ENCODE measurements at regions not wholly inside any gene's neighbourhood (a gene's known extent, or its start where the extent isn't known, plus 50 kb on each side); places are given as distances from the start of the nearest gene placed in this dataset.

GRCh38 chr11:122028036-122028435 is 88.0 kb downstream of the BLID start:
- DNase-seq, result no peak
- Histone ChIP-seq H2AK5ac (ENCODE audit: low read length) (no peak overlapping the region), H4K91ac (ENCODE audit: low read depth, low read length) (no peak overlapping the region), H4K8ac (ENCODE audit: low read depth, low read length) (no peak overlapping the region), H3K79me1 (ENCODE audit: low read length) (no peaks in the 10 kb centered on the region), H3K27ac (ENCODE audit: low read depth, low read length) (no peak overlapping the region), H4K12ac (ENCODE audit: low read depth, low read length) (no peak overlapping the region), H3K4me3 (ENCODE audit: low read depth, low read length) (no peak overlapping the region), H3K79me2 (ENCODE audit: control insufficient read depth, insufficient read depth, low read length, poor library complexity) (no peaks in the 10 kb centered on the region), H3K36me3 (ENCODE audit: control insufficient read depth in 1 of 2, insufficient read depth in 2 of 2, low read length in 2 of 2) (no peaks in the 10 kb centered on the region), H3K4me2 (ENCODE audit: low read length) (no peak overlapping the region), H3K9me3 (ENCODE audit: insufficient read depth, low read depth, low read length) (no peaks in the 10 kb centered on the region), H2BK120ac (ENCODE audit: insufficient read depth, low read length, poor library complexity) (no peak overlapping the region), H2BK5ac (ENCODE audit: low read depth, low read length, poor library complexity) (no peak overlapping the region), H2AFZ (ENCODE audit: insufficient read depth, low read length, poor library complexity) (no peak overlapping the region), H3K27me3 (ENCODE audit: insufficient read depth, low read length) (no peaks in the 10 kb centered on the region), H3K4me1 (ENCODE audit: control insufficient read depth in 1 of 2, insufficient read depth in 2 of 2, low read length in 2 of 2) (no peaks in the 10 kb centered on the region), H3K23ac (ENCODE audit: low read length) (no peak overlapping the region), H3K4ac (ENCODE audit: low read depth, low read length) (no peak overlapping the region), H3K9ac (ENCODE audit: low read length) (no peak overlapping the region), H2BK12ac (ENCODE audit: low read length) (no peak overlapping the region), H3K18ac (ENCODE audit: low read length) (no peak overlapping the region), H3K14ac (ENCODE audit: low read length) (no peak overlapping the region)
- WGBS (ENCODE audit: extremely low coverage, insufficient coverage, insufficient read length), result no CpG with 5 or more reads among the region's 2 CpGs

- Histone ChIP-seq H3K4me1 (ENCODE audit: control insufficient read depth in 1 of 2, insufficient read depth in 2 of 2, low read length in 2 of 2) (no peaks in the 10 kb centered on the region), H3K4me2 (ENCODE audit: low read length) (no peak overlapping the region), H3K18ac (ENCODE audit: low read length) (no peak overlapping the region), H4K12ac (ENCODE audit: low read depth, low read length) (no peak overlapping the region), H3K9me3 (ENCODE audit: insufficient read depth, low read depth, low read length) (no peaks in the 10 kb centered on the region), H2BK120ac (ENCODE audit: insufficient read depth, low read length, poor library complexity) (no peak overlapping the region), H2BK12ac (ENCODE audit: low read length) (peak overlapping the region; percentile 8), H2AFZ (ENCODE audit: insufficient read depth, low read length, poor library complexity) (peak overlapping the region; percentile 9), H4K8ac (ENCODE audit: low read depth, low read length) (no peak overlapping the region), H3K4ac (ENCODE audit: low read depth, low read length) (no peak overlapping the region), H3K23ac (ENCODE audit: low read length) (no peak overlapping the region), H4K91ac (ENCODE audit: low read depth, low read length) (no peak overlapping the region), H3K36me3 (ENCODE audit: control insufficient read depth in 1 of 2, insufficient read depth in 2 of 2, low read length in 2 of 2) (no peaks in the 10 kb centered on the region), H3K79me1 (ENCODE audit: low read length) (no peaks in the 10 kb centered on the region), H3K27ac (ENCODE audit: low read depth, low read length) (no peak overlapping the region), H2AK5ac (ENCODE audit: low read length) (peak overlapping the region; percentile 61), H3K4me3 (ENCODE audit: low read depth, low read length) (no peak overlapping the region), H3K79me2 (ENCODE audit: control insufficient read depth, insufficient read depth, low read length, poor library complexity) (no peaks in the 10 kb centered on the region), H3K14ac (ENCODE audit: low read length) (no peak overlapping the region), H3K27me3 (ENCODE audit: insufficient read depth, low read length) (no peaks in the 10 kb centered on the region), H2BK5ac (ENCODE audit: low read depth, low read length, poor library complexity) (no peak overlapping the region), H3K9ac (ENCODE audit: low read length) (no peak overlapping the region)
- WGBS (ENCODE audit: extremely low coverage, insufficient coverage, insufficient read length), result no CpG with 5 or more reads among the region's 12 CpGs
- no peak for DNase-seq
These were observed 90.3 kb downstream of the BLID start for GRCh38 chr11:122025757-122026156.

- Histone ChIP-seq H3K27me3 (ENCODE audit: insufficient read depth, low read length) (no peaks in the 10 kb centered on the region), H3K79me1 (ENCODE audit: low read length) (no peaks in the 10 kb centered on the region), H3K4me1 (ENCODE audit: control insufficient read depth in 1 of 2, insufficient read depth in 2 of 2, low read length in 2 of 2) (no peaks in the 10 kb centered on the region), H3K23ac (ENCODE audit: low read length) (no peak overlapping the region), H2BK120ac (ENCODE audit: insufficient read depth, low read length, poor library complexity) (no peak overlapping the region), H4K8ac (ENCODE audit: low read depth, low read length) (no peak overlapping the region), H3K9ac (ENCODE audit: low read length) (no peak overlapping the region), H3K14ac (ENCODE audit: low read length) (no peak overlapping the region), H3K79me2 (ENCODE audit: control insufficient read depth, insufficient read depth, low read length, poor library complexity) (no peaks in the 10 kb centered on the region), H2BK5ac (ENCODE audit: low read depth, low read length, poor library complexity) (no peak overlapping the region), H2AK5ac (ENCODE audit: low read length) (no peak overlapping the region), H3K4me3 (ENCODE audit: low read depth, low read length) (no peak overlapping the region), H3K27ac (ENCODE audit: low read depth, low read length) (no peak overlapping the region), H2BK12ac (ENCODE audit: low read length) (no peak overlapping the region), H3K9me3 (ENCODE audit: insufficient read depth, low read depth, low read length) (no peaks in the 10 kb centered on the region), H4K12ac (ENCODE audit: low read depth, low read length) (no peak overlapping the region), H3K18ac (ENCODE audit: low read length) (no peak overlapping the region), H3K4me2 (ENCODE audit: low read length) (no peak overlapping the region), H2AFZ (ENCODE audit: insufficient read depth, low read length, poor library complexity) (no peak overlapping the region), H4K91ac (ENCODE audit: low read depth, low read length) (no peak overlapping the region), H3K4ac (ENCODE audit: low read depth, low read length) (no peak overlapping the region), H3K36me3 (ENCODE audit: control insufficient read depth in 1 of 2, insufficient read depth in 2 of 2, low read length in 2 of 2) (no peaks in the 10 kb centered on the region)
- WGBS (ENCODE audit: extremely low coverage, insufficient coverage, insufficient read length), result no CpG with 5 or more reads among the region's 3 CpGs
- DNase-seq, result no peak
These were observed 91.7 kb downstream of the BLID start for GRCh38 chr11:122024278-122024677.

GRCh38 chr11:122023614-122024250 is 92.3 kb downstream of the BLID start:
- H3K27ac ChIP-seq (ENCODE audit: low read depth, low read length), result no peak overlapping the region
- no peaks in the 10 kb centered on the region for H3K9me3 ChIP-seq (ENCODE audit: insufficient read depth, low read depth, low read length)
- no peak overlapping the region for H2AK5ac ChIP-seq (ENCODE audit: low read length)
- no peak overlapping the region for H4K12ac ChIP-seq (ENCODE audit: low read depth, low read length)
- no CpG with 5 or more reads among the region's 8 CpGs for WGBS (ENCODE audit: extremely low coverage, insufficient coverage, insufficient read length)
- H2BK12ac ChIP-seq (ENCODE audit: low read length), result no peak overlapping the region
- H3K27me3 ChIP-seq (ENCODE audit: insufficient read depth, low read length), result no peaks in the 10 kb centered on the region
- H2BK5ac ChIP-seq (ENCODE audit: low read depth, low read length, poor library complexity), result no peak overlapping the region
- H3K36me3 ChIP-seq (ENCODE audit: control insufficient read depth in 1 of 2, insufficient read depth in 2 of 2, low read length in 2 of 2), result no peaks in the 10 kb centered on the region
- no peak overlapping the region for H2BK120ac ChIP-seq (ENCODE audit: insufficient read depth, low read length, poor library complexity)
- no peak overlapping the region for H3K23ac ChIP-seq (ENCODE audit: low read length)
- H3K4me2 ChIP-seq (ENCODE audit: low read length), result no peak overlapping the region
- no peak overlapping the region for H2AFZ ChIP-seq (ENCODE audit: insufficient read depth, low read length, poor library complexity)
- H4K91ac ChIP-seq (ENCODE audit: low read depth, low read length), result no peak overlapping the region
- no peaks in the 10 kb centered on the region for H3K79me2 ChIP-seq (ENCODE audit: control insufficient read depth, insufficient read depth, low read length, poor library complexity)
- H3K4me1 ChIP-seq (ENCODE audit: control insufficient read depth in 1 of 2, insufficient read depth in 2 of 2, low read length in 2 of 2), result no peaks in the 10 kb centered on the region
- no peak for DNase-seq
- no peak overlapping the region for H3K18ac ChIP-seq (ENCODE audit: low read length)
- no peak overlapping the region for H3K4me3 ChIP-seq (ENCODE audit: low read depth, low read length)
- H3K4ac ChIP-seq (ENCODE audit: low read depth, low read length), result no peak overlapping the region
- no peak overlapping the region for H4K8ac ChIP-seq (ENCODE audit: low read depth, low read length)
- H3K9ac ChIP-seq (ENCODE audit: low read length), result no peak overlapping the region
- no peak overlapping the region for H3K14ac ChIP-seq (ENCODE audit: low read length)
- H3K79me1 ChIP-seq (ENCODE audit: low read length), result no peaks in the 10 kb centered on the region
